IPS-18c (cell line): ENCODE measurements at regions not wholly inside any gene's neighbourhood (a gene's known extent, or its start where the extent isn't known, plus 50 kb on each side); places are given as distances from the start of the nearest gene placed in this dataset.

ENCODE experiments used
- H3K4me3 ChIP-seq: 2 replicates; pipeline ENCODE4 v1.7.0; 2013; ENCODE audit warnings: low read depth, mild to moderate bottlenecking, low read length, moderate library complexity; ENCODE audit not compliant: insufficient read depth
- H3K9me3 ChIP-seq: one replicate; pipeline ENCODE4 v1.6.1; 2013; ENCODE audit warnings: mild to moderate bottlenecking, low read length, moderate library complexity; ENCODE audit not compliant: control insufficient read depth, insufficient read depth

- no peak overlapping the region for H3K4me3 ChIP-seq
- H3K9me3 ChIP-seq: no peaks in the 10 kb centered on the region
Measured at GRCh38 chr12:24302708-24303107, 353.2 kb upstream of the SOX5 start.

DNA sequence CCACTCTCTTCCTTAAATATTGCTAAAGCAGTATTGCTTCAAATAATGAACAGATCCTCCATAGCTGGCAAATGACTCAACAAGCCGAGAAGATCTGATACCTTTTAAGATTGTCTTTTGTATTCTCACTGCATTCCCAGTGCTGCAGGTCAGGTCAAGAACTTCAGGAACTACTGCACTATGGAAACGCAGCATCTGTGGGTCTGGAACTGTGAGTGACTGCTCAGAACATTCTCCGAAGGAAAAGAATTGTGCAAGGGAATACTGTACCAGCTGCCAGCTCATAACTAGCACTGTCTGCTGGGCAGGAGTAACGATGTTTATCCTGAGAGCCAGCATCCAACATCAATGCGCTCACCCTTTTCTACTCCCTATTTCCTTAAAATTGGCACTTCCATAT is 348.0 kb upstream of the SOX5 start:
- H3K4me3 ChIP-seq: no peak overlapping the region
- H3K9me3 ChIP-seq: no peaks in the 10 kb centered on the region

DNA sequence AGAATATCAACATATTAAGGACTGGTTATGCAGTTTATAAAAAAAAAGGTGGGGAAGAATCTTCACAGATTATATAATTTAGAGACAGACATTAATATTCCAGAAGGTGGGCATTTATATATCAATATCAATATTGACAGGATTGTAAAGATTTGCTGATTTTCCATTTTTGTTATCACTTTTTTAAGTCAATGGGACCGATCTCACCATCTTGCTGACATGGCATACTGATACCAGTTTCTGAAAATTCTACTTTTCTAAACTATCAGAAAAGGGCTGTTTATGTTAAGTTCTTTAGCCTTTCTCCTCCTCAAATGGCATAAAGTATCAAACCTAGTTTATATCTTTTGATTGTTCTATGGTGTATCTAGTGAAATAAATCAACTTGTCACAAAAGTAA is 344.1 kb upstream of the SOX5 start:
- Histone ChIP-seq H3K4me3 (no peak overlapping the region), H3K9me3 (no peaks in the 10 kb centered on the region)

DNA sequence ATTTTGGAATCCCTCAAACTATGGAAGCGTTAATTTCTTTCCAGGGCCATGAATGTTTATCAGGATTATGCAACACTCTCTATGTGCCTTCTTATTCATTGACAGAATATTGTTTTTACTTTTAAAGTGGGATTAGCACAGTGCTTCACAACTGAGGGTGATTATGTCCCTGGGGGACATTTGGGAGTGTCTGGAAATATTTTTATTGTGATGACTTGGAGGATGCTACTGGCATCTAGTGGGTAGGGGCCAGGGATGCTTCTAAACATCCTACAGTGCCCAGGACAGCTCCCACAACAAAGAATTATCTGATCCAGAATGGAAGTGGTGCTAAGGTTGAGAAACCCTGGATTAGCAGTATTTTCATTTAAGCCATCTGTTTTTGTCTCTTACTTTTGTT is 338.5 kb upstream of the SOX5 start:
- no peaks in the 10 kb centered on the region for H3K9me3 ChIP-seq
- no peak overlapping the region for H3K4me3 ChIP-seq

DNA sequence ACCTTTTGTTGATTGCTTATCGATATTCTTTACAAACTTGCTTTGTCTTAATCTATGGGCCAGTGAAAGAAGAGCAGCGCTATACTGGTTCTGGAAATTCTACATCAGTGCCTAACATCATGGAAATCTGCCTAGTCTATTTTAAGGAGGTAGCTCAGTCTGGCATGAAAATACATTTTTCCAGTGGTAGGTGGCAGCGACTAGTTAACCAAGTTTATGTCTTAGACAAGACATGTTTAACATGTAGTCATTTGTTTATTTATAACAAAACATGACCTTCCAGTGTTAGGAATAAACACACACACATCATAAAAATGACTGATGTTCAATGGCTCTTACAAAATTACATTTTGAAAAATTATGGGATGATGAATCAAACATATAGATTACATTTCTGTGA is 336.0 kb upstream of the SOX5 start:
- no peaks in the 10 kb centered on the region for H3K9me3 ChIP-seq
- no peak overlapping the region for H3K4me3 ChIP-seq

- Histone ChIP-seq H3K4me3 (no peak overlapping the region), H3K9me3 (no peaks in the 10 kb centered on the region)
Measured at GRCh38 chr12:24281341-24281740, 331.9 kb upstream of the SOX5 start.

- H3K9me3 ChIP-seq: no peaks in the 10 kb centered on the region
Measured at GRCh38 chr12:24280056-24280842, 330.8 kb upstream of the SOX5 start.

DNA sequence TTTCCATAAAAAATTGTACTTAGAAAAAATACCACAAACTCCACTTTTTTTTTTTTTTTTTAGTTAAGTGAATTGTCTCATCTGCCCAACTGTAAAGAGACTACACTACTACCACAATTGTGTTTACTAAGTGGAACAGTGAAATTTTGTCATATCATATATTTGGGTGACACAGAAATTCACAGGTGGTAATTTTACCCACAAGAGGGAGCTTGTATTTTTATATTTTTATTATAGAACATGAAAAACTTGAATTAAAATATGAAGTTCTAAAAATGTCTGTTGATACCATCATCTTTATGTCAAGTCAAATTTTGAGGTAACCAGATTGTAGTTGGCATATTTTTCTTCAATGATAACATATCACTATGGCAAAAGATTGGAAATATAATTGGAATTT is 329.4 kb upstream of the SOX5 start:
- H3K4me3 ChIP-seq: no peak overlapping the region
- H3K9me3 ChIP-seq: no peaks in the 10 kb centered on the region

More at GRCh38 chr12:24280056-24280842, 330.8 kb upstream of the SOX5 start:
- no peak overlapping the region for H3K4me3 ChIP-seq

DNA sequence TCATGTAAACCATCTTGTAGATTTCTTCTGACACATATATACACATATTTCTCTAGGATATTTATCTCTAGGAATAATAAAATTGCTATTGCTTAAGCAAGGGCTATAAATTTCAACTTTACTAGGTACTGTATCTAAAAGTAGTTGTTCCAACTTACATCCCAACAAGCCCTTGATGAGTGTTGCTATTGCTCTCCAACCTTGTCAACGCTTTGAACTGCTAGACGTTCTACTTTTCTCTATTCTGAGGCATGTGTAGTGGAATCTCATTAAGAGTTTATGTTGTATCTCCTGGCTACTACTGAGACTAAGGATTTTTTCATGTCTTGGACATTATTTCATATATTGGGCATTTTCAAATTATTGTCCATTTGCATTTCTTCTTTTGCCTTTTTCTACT is 321.5 kb upstream of the SOX5 start:
- no peaks in the 10 kb centered on the region for H3K9me3 ChIP-seq
- H3K4me3 ChIP-seq: no peak overlapping the region

GRCh38 chr12:24270464-24270863 is 321.0 kb upstream of the SOX5 start:
- H3K9me3 ChIP-seq: no peaks in the 10 kb centered on the region
- H3K4me3 ChIP-seq: no peak overlapping the region

DNA sequence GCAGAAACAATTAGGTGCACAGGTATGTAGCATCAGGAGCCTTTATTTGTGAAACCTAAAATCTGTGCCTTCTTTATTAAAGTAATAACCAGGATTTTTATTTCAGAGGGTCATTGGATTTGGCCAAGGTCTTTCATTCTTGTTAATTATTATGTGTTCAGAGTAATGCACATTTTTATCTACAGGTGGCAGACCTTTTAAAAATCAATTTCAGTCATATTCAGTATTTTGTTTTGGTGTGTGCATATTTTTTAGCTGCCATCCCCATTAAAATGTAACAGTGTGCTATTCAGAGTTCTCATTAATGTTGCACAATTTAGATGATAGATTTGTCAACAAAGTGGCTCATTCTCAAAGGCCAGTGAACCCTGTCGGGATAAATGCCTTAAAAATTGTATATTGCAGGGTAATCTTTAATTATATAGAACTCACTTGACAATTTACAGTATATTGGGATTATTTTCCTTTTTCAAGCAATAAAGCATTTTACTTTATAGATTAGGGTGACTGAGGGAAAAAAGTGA is 319.3 kb upstream of the SOX5 start:
- no peak overlapping the region for H3K4me3 ChIP-seq
- H3K9me3 ChIP-seq: no peaks in the 10 kb centered on the region

DNA sequence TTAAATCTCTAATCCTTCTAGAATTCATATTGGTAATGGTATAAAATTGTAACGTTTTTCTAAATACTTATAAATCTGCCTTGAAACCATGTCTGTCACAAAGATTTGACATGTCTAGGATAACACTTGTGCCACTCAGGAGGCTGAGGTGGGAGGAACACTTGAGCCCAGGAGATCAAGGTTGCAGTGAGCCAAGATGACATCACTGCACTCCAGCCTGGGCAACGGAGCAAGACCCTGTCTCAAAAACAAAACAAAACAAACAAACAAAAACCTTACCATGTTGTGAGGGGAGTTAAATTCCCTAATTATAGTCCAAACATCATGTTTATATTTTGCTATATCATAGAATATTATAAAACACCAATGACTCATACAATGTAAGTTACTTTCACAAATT is 317.5 kb upstream of the SOX5 start:
- H3K4me3 ChIP-seq: no peak overlapping the region
- no peaks in the 10 kb centered on the region for H3K9me3 ChIP-seq

DNA sequence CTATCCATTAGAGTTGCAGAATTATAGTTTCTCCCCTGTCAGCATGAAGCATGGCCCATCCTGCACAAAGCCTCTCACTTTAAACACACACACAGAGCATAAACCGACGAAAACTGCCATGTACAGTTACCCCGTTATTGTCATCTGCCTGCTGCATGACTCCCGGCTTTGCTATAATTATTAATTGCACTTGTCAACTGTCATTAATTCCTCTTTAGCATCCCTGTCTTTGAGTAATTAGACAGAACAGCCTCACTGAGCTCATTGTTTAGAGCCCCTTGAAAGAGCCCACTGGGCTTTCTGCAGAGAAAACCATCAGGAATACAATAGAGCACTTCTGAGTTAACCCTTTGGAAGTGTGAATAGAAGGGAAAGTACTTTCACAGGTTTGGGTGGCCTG is 307.2 kb upstream of the SOX5 start:
- Histone ChIP-seq H3K9me3 (no peaks in the 10 kb centered on the region), H3K4me3 (0 out of 2 replicates have a peak overlapping the region, but pooled peaks have one; percentile 21)

DNA sequence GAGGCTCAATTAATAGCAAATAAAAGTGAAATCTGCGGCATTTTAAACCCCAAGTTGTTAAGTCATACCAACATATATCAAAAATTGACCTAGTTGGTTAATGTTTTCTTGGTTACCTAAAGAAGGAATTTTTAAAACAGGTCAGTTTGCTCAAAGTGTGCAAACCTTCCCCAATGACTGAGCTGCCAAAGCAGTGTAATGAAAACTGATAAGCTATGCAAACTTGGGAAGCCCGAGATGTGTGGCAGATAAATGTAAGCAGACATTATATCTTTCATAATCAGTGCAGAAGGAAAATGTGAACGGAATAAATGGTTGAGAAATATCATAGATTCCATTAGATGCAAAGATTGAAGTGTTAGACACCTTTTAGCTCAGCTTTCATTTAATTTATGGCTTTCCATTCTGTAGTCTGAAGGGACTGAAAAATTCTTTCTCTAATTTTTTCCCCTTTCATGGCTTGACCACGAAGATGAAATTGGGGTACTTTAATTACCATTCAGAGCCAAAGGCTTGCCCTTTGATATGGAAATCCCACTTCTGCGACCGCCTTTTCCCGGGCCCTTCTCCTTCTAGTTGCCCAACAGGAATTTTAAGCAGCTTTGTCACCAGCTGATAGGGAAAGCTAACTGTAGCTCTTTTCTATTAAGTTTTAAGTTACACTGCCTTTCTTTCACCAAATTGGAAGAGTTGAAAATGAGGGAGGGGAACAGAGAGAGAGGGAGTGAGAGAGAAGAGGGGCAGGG is 306.6 kb upstream of the SOX5 start:
- Histone ChIP-seq H3K9me3 (no peaks in the 10 kb centered on the region), H3K4me3 (no peak overlapping the region)

DNA sequence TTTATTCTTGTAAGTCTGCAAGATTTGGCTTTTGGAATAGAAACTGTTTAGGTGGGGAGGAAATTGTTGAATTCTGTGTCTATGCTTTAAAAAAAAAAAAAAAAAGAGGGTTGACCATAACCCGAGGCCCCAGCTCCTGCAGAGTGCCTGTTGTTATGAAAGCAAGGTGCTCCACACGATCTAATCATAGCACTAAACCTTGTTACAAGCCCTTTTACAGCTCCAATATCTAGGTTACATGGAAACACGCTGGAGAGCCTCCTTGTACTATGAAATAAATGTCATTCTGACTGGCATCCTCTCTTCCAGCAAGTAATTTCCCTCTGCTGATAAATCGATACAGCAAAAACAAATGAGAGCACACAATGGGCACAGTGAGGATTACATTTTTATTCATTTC is 303.1 kb upstream of the SOX5 start:
- no peaks in the 10 kb centered on the region for H3K9me3 ChIP-seq
- H3K4me3 ChIP-seq: 0 out of 2 replicates have a peak overlapping the region, but pooled peaks have one; percentile 5

- H3K4me3 ChIP-seq: no peak overlapping the region
Measured at GRCh38 chr12:24246934-24247333, 297.5 kb upstream of the SOX5 start.

DNA sequence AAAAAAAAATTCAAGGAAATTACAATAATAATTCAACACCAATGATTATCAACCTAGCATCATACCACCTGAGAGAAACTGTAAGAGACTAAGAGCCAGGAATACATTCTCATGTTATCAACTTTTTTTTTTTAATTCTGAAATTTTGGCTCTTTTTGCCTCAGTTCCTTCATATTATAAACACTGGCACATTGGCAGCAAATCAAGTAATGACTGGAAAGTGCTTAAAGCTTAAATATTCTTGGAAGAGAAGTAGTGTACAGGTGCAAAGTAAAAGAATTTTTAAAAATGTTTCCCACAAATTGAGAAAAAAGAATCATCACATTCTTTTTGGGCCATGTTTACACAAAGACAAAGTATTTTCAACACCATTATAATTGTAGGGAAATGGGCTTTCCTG is 296.9 kb upstream of the SOX5 start:
- Histone ChIP-seq H3K4me3 (no peak overlapping the region), H3K9me3 (no peaks in the 10 kb centered on the region)

More at GRCh38 chr12:24246934-24247333, 297.5 kb upstream of the SOX5 start:
- H3K9me3 ChIP-seq: no peaks in the 10 kb centered on the region

DNA sequence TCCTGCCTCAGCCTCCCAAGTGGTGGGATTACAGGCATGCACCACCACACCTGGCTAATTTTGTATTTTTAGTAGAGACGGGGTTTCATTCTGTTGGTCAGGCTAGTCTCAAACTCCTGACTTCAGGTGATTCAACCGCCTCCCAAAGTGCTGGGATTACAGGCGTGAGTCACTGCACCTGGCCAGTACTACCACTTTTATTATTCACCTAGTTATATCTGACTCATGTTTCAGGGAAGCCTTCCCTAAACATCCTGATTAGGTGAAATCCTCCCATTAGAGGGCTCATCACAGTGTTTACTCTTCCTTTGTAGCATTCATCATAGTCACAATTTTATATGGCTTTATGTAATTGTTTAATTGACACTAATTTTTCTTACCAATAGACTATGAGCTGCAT is 295.3 kb upstream of the SOX5 start:
- no peaks in the 10 kb centered on the region for H3K9me3 ChIP-seq
- H3K4me3 ChIP-seq: no peak overlapping the region
